Panc1 (cell line): ENCODE measurements at regions not wholly inside any gene's neighbourhood (a gene's known extent, or its start where the extent isn't known, plus 50 kb on each side); places are given as distances from the start of the nearest gene placed in this dataset.

Source experiments
- CTCF ChIP-seq: fragments of 450-650 bp; IDR thresholded peaks from 2 replicates; pipeline ENCODE4 v1.5.1; 2017; ENCODE audit warnings: mild to moderate bottlenecking
- REST ChIP-seq, 2 experiments: IDR thresholded peaks; 2 replicates each; pipeline ENCODE4 v1.6.1; 2011 to 2012; ENCODE audit warnings: low read depth in 2 of 2, control low read depth in 1 of 2, low read length in 1 of 2, mild to moderate bottlenecking in 1 of 2, moderate library complexity in 1 of 2; ENCODE audit not compliant: insufficient read depth in 1 of 2
- SIN3A ChIP-seq: IDR thresholded peaks from 2 replicates; pipeline ENCODE4 v1.6.1; 2012; ENCODE audit warnings: low read depth, mild to moderate bottlenecking, low read length, moderate library complexity, borderline replicate concordance; ENCODE audit not compliant: insufficient read depth
- TCF7L2 ChIP-seq: IDR thresholded peaks from 2 replicates; pipeline ENCODE4 v1.6.1; 2011; ENCODE audit warnings: mild to moderate bottlenecking, low read depth, low read length, inconsistent platforms

- TF ChIP-seq CTCF (no peak), REST (IDR thresholded peaks at IDR 0.05; ENCODE audit: insufficient read depth in 1 of 2, low read depth in 2 of 2, low read length in 1 of 2) (no peak), TCF7L2 (no peak), SIN3A (no peak)
These were observed 227.4 kb downstream of the MBD2 start for GRCh38 chr18:53997064-53997463.
